ENCODE measurements at regions not wholly inside any gene's neighbourhood (a gene's known extent, or its start where the extent isn't known, plus 50 kb on each side); places are given as distances from the start of the nearest gene placed in this dataset.
"Not testable (repeated sequence)": the region's sequence is repeated elsewhere in the genome, so short reads cannot be mapped to it uniquely, and the experiment has no call there.

DNA sequence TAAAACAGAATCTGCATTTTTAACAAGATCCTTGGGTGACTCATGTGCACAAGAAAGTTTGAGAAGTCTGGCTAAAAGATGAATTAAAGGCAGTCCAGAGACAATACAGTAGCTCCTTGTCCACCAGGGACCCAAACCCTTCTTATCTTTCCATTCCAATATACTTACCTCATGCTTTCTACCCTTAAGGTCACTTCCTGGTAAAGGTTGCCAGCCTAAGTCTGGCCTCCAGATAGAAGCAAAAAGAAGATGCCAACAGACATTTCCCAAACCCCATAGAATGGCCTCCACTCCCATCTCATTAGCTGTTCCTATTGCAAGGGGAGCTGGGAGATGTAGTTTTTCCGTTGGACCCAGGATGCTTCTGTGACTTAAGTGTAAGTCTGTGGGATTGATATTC lies 101.4 kb upstream of the XYLT1 start:
- no peak for DNase-seq

DNA sequence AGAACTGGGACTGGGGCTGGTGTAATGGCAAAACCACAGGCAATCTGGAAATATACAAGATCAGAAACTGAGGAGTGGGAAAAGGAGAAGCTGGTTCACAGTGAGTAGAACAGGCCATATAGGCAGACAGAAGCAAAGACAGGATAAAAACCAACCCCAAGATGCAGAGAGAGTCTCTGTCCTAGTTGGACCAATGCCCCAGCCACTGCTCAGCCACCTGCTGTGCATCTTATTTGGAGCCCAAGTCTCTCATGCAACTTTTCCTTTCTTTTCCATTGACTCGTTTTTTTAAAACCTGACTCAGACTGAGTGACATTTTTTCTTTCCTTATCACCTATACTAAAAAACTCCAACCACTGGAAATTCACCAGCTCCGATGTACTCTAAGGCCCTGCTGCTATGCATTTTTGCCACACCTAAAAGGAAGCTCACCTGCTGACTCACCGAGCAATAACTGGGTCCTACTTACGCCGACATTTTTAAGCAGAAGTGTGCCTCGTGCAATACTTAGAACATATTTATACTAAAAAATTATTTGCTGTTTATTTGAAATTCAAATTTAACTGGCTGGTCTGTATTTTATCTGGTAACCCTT lies 100.8 kb upstream of the XYLT1 start:
- no peak for DNase-seq

DNA sequence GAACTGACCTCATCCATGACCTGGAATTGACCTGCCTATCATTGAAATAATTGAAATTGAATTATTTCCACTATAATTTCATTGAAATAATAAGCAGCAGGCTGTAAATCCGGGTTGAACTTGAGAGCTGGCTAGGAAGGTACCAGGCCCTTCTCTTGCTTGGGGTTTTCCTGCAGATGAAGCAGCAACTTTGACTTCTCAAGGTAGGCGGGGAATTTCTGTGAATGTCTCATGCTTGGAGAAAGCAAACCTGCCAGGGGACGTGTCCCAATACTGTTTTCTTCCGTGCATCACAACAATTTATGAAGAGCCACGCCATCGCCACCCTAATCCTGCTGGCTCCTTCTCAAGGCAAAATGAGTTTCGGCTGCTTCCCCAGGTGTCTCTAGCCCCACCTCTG lies 97.5 kb upstream of the XYLT1 start:
- no peak for DNase-seq

DNA sequence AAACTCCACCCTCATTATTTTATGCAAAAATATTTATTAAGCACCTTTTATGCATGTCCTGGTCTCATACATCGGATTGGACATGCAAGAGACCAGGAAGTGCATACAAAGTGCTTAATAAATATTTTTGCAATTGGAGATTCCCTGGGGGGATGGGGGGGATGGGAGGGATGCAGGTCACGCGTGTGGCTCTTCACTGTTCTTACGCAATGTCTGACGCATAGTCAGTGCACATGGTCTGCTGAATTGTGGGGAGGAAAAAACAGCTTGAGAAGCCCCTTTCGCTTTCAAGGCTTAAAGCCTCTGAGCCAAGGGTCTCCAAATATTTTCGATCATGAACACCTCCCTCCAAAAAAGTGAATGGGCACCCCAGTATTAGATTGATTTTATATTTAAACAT lies 96.7 kb upstream of the XYLT1 start:
- no peak for DNase-seq

DNA sequence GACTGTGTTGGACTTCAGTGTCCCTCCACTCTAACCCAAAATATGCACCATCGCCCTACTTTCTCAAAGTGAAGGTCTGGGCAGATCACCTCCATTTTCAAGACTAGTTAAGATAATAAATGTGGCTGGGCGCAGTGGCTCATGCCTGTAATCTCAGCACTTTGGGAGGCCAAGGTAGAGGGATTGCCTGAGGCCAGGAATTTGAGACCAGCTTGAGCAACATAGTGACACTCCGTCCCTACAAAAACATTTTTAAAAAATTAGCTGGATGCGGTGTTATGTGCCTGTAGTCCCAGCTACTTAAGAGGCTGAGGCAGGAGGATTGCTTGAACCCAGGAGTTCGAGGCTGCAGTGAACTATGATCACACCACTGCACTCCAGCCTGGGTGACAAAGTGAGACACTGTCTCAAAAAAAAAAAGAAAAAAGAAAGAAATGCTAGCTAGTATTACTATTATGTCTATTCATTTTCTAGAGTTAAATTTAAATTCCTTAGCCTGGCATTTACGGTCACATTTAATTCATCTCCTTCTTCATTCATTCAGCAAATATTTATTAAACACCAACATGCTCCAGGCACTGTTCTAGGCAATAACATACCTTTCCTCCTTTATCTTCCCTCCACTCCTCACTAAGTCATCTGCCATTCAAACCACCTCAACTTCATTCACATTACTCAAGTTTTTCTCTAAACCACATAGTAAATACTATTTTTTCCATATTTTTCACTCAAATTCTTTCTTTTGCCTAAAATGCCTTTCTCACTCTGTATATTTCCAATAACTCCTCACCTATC lies 96.1 kb upstream of the XYLT1 start:
- DNase-seq: no peak

DNA sequence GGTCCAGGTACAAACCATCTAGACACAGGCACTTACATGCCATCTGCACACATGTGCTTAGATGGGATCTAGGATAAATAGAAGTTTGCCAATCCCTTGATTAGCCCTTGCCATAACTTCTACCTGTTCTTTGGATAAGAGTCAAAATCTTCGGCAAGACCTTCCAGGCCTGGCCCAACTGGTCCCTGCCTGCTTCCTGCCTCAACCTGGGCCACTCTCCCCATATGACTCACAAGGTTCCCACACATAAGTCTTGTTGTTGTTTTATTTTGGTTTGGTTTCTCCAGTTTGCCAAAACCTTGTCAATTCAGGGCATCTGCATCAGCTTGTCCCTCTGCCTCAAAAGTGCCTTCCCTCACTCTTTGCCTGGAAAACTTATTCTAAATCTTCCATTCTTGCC lies 95.3 kb upstream of the XYLT1 start:
- no peak for DNase-seq

DNA sequence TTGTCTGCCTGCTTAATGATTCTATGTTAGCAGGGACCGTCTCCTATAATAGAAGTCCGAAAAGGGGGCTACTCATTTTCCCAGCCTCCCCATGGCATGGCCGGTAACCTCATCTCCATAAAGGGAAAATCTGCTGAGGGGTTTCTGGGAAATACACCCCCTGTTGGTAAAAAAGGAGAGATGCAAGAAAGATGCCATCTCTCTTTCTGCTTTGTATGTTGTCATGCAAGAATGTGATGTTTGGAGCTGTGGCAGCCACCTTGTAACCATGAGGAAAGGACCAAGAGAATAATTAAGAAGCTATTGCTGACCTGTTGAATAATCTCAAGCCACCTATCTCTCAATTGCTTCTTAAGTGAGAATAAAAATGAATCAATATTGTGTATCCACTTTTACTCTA lies 94.8 kb upstream of the XYLT1 start:
- DNase-seq: no peak

DNA sequence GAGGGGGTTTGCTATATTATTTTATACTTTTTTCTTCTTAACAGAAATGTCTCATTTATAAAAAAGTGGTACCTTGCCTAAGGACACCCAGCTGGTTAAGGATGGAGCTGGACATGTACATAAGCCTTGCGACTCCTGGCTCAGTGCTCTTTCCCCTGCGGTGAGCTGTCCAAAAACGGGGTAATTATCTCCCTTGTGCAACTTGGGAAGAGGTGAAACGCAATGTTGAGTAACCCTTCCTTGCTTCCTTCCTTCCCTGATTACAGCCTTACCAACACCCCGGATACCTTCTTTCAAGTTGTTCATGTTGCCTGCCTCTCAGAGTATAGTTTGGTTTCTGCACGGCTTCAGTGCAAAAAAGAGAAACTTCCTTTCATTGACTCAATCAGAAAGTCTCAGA lies 94.1 kb upstream of the XYLT1 start:
- no peak for DNase-seq

DNA sequence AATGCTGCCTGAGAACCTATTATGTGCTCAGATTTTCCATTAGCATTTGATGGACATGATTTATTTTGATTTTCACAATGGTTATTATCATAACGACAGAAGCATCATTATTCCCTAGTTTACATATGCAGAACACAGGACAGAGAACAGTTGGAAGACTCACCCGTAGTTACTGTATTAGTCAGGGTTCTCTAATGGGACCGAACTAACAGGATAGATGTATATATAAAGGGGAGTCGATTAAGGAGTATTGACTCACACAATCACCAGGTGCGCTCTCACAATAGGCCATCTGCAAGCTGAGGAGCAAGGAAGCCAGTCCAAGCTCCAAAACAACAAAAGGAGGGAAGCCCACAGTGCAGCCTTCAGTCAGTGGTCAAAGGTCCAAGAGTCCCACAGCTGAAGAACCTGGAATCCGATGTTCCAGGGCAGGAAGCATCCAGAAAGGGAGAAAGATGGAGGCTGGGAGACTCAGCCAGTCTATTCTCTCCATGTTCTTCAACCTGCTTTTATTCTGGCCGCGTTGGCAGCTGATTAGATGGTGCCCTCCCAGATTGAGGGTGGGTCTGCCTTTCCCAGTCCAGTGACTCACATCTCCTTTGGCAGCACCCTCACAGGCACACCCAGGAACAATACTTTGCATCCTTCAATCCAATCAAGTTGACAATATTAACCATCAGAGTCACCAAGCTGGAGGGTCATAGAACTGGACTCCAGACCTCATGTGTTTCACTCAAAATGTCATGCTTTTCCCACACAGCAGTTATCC lies 92.7 kb upstream of the XYLT1 start:
- no peak for DNase-seq

DNA sequence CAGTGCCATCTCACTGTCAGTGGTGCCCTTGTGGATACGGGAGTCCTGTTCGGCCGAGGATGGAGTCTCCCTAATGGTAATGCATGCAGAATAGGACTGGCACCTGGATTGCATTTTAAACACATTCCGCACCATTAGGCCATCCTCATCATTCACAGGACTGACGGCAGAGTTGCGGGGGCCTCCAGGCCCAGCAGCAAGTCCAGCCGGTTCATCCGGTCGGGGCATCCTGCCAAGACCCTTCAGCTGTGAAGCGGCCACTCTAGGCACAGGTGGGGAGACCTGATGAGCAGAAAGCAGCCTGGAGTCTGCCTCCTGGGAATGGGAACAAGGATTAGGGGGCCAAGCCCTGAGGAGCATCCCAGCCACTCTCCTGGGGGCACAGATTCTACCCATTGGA lies 90.3 kb upstream of the XYLT1 start:
- no peak for DNase-seq

DNA sequence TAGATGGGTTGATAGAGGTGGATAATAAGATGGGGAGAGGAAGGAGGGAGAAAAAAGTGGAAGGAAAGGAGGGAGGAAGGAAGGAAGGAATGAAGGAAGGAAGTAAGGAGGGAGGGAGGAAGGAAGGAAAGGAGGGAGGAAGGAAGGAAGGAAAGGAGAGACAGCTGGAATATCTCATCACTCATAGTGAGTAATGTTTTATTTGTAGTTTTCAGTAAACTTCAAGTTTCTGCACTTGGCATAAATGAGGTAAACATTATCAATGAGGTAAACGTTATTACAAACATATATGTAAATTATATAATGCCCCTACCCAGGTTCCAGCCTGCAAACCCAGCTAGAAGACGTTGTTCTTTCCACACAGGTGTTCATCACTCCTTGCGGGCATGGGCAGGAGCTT lies 89.8 kb upstream of the XYLT1 start:
- no peak for DNase-seq

DNA sequence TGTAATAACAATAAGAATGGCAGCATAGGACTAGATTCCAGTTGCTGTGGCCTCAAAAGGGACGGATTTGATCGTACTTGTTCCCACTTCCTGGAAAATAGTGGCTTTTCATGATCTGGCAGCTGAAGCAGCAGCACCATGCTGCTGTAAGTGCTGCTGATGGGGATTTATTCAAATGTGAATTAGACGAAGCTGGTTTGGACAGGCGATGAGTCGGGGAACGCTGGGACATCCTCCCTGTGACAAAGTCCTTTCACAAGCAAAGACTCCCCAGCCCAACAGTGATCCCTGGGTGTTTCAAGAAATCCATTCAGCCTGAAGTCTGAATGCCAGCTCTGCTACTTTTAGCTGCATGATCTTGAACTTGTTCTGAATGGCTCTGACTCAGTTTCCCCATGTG lies 88.6 kb upstream of the XYLT1 start:
- DNase-seq: no peak

DNA sequence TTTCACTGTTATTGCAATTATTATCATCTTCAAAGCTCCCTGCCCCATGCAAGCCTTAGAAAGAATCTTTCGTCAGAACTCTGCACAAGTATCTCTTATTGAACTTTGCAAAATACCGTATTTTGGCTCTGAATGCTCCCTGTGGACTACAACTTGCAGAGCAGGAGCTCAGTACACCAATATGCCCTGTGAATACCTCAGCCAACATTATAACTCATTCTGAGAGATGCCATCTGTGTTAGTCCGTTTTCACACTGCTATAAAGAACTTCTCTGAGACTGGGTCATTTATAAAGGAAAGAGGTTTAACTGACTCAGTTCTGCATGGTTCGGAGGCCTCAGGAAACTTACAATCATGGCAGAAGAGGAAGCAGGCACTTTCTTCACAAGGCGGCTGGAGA lies 87.2 kb upstream of the XYLT1 start:
- no peak for DNase-seq

DNA sequence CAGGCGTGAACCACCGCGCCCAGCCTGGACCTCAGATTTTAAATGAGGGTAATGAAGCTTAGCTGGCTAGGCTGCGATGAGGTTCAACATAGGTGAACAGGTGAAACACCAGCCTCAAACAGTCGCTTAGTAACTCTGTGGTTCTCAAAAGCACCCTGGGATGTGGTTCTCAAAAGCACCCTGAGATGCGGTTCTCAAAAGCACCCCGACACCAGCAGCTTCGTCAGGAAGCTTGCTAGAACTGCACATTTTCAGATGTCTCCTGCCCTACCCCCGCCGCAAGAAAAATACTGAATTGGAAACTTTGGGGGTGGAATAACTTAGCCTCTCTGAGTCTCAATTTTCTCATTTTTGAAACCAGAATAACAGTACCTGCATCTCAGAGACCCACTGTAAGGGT lies 86.7 kb upstream of the XYLT1 start:
- no peak for DNase-seq

DNA sequence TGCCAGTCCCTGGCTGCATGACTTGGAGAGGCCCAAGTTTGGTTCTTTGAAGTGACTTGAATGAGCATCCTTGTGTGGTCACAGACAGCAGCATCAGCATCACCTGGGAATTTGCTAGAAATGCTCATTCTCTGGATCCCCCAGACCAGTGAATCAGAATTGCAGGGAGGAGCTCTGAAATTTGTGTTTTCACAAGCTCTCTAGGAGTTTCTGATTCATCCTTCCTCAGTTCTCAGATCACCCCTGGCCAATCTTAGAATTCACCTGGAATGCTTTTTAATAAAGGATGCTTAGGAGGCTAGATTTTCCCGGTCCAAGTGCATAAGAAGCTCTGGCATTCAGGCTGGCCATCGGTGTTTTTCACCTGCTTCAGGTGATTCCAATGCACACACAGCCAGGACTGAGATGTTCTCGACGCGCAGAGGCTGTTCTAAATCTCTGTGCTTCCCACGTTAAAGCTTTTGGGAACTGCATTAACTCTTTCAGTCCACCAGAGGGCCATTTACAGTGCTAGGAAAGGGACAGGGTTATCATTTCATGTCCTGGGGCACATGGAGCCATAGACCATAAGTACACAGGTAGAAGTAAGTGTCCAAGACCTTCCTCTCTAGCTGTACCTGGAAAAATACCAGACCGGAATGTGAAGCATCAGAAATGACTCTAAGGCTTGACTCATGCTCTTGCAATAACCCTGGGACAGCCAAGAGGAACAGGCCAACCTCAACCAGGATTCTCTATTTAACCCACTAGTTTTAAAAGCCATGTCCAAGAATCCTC lies 85.7 kb upstream of the XYLT1 start:
- DNase-seq: no peak

DNA sequence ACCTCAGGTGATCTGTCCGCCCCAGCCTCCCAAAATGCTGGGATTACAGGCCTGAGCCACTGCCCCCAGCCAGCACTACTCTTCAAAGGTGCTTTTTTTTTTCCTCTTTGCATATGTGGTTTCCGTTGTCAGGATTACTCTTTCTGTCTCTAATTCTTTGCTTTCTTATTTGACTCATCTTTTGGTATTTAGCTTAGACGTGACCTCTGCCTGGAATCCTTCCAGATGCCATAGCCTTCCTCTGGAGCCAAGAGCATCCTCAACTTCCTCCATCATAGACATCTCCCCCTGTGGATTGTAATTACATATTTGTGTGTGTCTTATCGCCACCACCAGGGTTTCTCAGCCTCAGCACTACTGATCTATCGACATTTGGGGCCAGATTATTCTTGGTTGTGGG lies 84.4 kb upstream of the XYLT1 start:
- DNase-seq: no peak

DNA sequence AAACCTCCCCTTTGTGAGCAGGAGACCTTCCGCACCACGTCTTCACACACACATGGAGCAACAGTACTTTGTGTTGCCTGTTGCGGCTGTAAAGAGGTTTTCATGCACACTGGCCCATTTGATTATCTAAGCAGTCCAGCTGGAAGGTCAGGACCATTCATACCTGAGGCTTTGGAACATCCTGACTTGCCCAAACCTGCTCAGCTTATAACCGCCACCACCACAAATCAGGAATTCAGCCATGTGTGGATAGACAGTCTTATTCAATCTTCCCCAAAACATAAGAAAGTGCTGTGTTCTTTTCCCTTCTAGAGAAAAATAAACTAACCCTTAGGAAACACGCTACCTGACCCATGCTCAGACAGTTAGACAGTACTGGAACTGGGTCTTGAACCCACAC lies 81.6 kb upstream of the XYLT1 start:
- DNase-seq: no peak

DNA sequence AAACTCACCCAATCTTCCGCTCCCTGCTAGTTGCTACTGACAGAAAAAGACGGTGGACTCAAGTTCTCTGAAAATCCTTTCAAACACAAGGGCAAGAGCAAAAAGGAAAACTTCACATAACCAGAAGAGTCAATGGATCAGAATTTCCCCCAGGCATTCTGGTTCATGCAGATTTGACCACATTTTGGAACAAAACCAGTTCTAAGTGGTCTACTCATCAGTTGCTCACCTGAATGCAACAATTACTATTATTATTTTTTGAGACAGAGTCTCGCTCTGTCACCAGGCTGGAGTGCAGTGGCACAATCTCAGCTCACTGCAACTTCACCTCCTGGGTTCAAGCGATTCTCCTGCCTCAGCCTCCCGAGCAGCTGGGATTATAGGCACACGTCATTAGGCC lies 80.9 kb upstream of the XYLT1 start:
- not testable (repeated sequence) for DNase-seq

DNA sequence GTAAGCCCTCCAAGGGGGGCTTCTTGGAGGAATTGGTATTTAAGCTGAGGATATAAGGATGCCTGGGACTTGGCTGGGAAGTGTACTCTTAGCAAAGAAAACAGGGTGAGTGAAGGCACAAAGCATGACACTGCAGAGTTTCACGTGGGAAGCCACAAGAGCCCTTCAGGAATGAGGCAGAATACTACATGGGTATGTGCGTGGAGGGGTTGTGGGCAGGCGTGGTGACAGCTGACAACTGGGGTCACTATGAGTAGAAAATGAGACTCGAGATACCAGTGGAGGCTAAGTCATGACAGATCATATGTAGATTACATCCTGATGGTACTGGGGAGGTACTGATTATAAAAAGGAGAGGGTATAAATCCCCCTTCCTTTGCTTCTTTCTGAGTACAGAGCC lies 78.1 kb upstream of the XYLT1 start:
- no peak for DNase-seq

DNA sequence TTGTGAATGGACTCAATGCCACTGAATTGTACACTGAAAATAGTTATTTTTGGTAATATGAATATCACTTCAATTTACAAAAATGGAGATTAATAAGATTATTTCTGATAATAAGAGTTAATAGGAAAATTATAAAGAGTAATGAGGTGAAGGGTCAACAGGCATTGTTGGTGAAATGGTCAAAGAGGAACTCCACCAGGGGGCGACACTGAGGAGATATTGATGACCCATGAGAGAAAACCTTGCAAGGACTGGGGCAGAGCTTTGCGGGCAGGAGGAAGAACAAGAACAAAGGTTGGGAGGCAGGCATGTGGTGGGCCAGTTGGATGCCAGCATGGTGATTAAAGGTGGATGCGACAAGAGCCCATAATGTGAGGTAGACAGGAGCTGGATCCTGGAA lies 74.0 kb upstream of the XYLT1 start:
- DNase-seq: no peak

DNA sequence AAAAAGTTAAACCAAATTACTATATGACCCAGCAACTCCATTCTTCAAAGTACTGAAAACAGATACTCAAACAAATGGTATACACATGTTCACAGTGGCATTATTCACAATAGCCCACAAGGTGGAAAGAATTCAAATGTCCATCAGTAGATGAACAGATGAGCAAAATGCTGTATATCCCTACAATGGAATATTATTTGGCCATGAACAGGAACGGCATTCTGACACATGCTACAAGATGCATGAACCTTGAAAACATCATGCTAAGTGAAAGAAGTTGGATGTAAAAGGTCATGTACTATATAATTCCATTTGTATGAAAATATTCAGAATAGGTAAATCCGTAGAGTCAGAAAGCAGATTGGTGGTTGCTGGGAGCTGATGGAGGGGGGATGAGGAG lies 73.5 kb upstream of the XYLT1 start:
- no peak for DNase-seq

DNA sequence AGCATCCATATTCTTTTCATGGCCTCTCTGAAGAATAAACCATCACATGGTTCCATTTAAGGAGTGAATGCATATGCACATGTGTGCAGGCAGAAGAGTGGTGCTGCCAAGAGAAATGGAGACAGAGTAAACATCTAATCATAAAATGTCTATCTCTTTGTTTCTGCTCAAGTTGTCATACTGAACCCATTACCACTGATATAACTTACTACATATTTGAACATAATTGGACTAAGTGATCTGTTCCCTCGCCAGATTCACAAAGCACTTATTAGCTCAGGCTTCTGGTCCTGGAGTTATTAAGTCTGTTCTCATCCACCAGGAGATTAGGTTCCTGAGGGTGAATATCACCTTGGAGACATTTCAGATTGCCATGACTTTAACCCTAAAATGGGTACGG lies 72.3 kb upstream of the XYLT1 start:
- no peak for DNase-seq

DNA sequence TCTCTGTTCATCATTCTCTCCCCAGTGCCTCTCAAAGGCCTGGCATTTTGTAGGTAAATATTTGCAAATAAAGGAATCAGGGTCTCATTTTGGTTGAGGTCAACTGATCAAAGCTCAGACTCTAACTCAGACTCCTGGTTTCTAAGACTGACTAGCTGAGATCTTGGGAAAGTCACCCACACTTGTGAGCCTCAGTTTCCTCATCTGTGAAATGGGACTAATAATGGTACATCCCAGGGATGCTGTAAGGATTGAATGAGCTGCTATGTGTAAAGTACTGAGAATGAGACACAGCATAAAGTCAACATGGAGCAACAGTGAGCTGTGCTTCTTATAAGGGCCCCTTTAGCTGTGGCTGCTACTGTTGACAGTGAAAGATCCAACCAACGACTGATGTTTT lies 70.6 kb upstream of the XYLT1 start:
- DNase-seq: no peak

DNA sequence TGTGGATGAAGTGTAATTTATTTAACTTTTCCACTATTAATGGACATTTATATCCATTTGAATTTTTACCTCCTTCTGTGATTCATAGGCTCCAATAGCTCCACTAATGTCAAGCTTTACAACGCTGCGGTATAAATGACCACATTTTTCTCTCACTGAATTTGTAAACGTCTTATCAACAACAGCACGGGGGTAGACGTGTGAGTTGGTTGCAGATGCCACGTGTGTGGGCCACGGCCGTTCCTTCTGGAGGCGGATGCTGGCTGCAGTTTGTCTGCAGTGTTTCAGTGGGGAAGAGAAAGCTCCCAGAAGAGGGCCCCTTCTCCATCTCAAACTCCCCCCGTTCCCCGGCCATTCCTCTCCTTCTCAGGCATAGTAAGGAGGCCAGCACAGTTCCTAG lies 68.2 kb upstream of the XYLT1 start:
- no peak for DNase-seq

Measured in effector CD4-positive, alpha-beta T cell (primary cell).